HEK293 (cell line): ENCODE measurements at regions not wholly inside any gene's neighbourhood (a gene's known extent, or its start where the extent isn't known, plus 50 kb on each side); places are given as distances from the start of the nearest gene placed in this dataset.
A peak's percentile ranks its signal among the peaks of the same experiment; 100 is the strongest.

Experiments used
- CTCF ChIA-PET: fragments of 350-600 bp; formaldehyde crosslinking; extraction: SDS; loops from one replicate; lab custom pipeline; 2021; ENCODE audit warnings: antibody characterized with exemption; lab: Yijun Ruan, JAX
- POLR2A ChIA-PET: fragments of 300-600 bp; formaldehyde crosslinking; extraction: SDS; loops from one replicate; lab custom pipeline; 2020; ENCODE audit warnings: antibody characterized with exemption, inconsistent platforms; lab: Yijun Ruan, JAX
- H3K27ac ChIP-seq: fragments of 200-500 bp; sonication (Bioruptor generic); 2 replicates; pipeline ENCODE4 v1.5.1; 2014; ENCODE audit warnings: low read depth, low read length, control low read depth, inconsistent platforms; ENCODE audit errors: extremely low read depth
- H3K36me3 ChIP-seq, 2 experiments: fragments of 200-500 bp in 1 of 2; sonication (Bioruptor generic) in 1 of 2; 1 replicate in 1 of 2; 2 replicates in 1 of 2; pipeline ENCODE4 v1.5.1; 2014 to 2017; ENCODE audit warnings: inconsistent platforms in 2 of 2, low read length in 2 of 2; ENCODE audit not compliant: control insufficient read depth in 2 of 2, insufficient read depth in 1 of 2
- H3K4me1 ChIP-seq: fragments of 200-500 bp; sonication (Bioruptor generic); 2 replicates; pipeline ENCODE4 v1.5.1; 2014; ENCODE audit warnings: mild to moderate bottlenecking, low read length, inconsistent platforms; ENCODE audit not compliant: control insufficient read depth, insufficient read depth
- H3K4me3 ChIP-seq: 2 replicates; pipeline ENCODE4 v1.5.1; 2011; ENCODE audit warnings: low read depth, mild to moderate bottlenecking, control low read depth, low read length, moderate library complexity
- H3K9me3 ChIP-seq: fragments of 200-500 bp; sonication (Bioruptor generic); 2 replicates; pipeline ENCODE4 v1.5.1; 2014; ENCODE audit warnings: low read depth, low read length, inconsistent platforms; ENCODE audit not compliant: control insufficient read depth, insufficient read depth
- ZBTB10 ChIP-seq: fragments of 450-650 bp; formaldehyde crosslinking; IDR thresholded peaks from 2 replicates; pipeline ENCODE4 v1.5.1; 2016; ENCODE audit warnings: missing biosample characterization, missing genetic modification characterization
- ZBTB48 ChIP-seq: fragments of 450-650 bp; formaldehyde crosslinking; IDR thresholded peaks from 2 replicates; pipeline ENCODE4 v1.5.1; 2016; ENCODE audit warnings: missing biosample characterization, missing genetic modification characterization
- ZNF112 ChIP-seq: fragments of 450-650 bp; formaldehyde crosslinking; IDR thresholded peaks from 2 replicates; pipeline ENCODE4 v1.5.0; 2017; ENCODE audit warnings: missing biosample characterization, missing genetic modification characterization
- ZNF155 ChIP-seq: fragments of 450-650 bp; formaldehyde crosslinking; IDR thresholded peaks from 2 replicates; pipeline ENCODE4 v1.5.1; 2016; ENCODE audit warnings: missing biosample characterization, missing genetic modification characterization
- ZNF23 ChIP-seq: fragments of 450-650 bp; formaldehyde crosslinking; IDR thresholded peaks from 2 replicates; pipeline ENCODE4 v1.5.1; 2016; ENCODE audit warnings: missing biosample characterization, missing genetic modification characterization, borderline replicate concordance
- ZNF366 ChIP-seq: fragments of 450-650 bp; formaldehyde crosslinking; conservative IDR thresholded peaks from 2 replicates; pipeline ENCODE4 v1.5.1; 2016; ENCODE audit warnings: missing biosample characterization, missing genetic modification characterization
- ZNF426 ChIP-seq: fragments of 450-650 bp; formaldehyde crosslinking; IDR thresholded peaks from 2 replicates; pipeline ENCODE4 v1.5.1; 2017; ENCODE audit warnings: missing biosample characterization, missing genetic modification characterization, mild to moderate bottlenecking, inconsistent platforms, moderate library complexity
- ZNF433 ChIP-seq: fragments of 450-650 bp; formaldehyde crosslinking; IDR thresholded peaks from 2 replicates; pipeline ENCODE4 v1.5.1; 2016; ENCODE audit warnings: missing biosample characterization, missing genetic modification characterization, low read depth
- ZNF48 ChIP-seq: fragments of 450-650 bp; formaldehyde crosslinking; IDR thresholded peaks from 2 replicates; pipeline ENCODE4 v1.5.1; 2016; ENCODE audit warnings: missing biosample characterization, missing genetic modification characterization
- ZNF488 ChIP-seq: fragments of 450-650 bp; formaldehyde crosslinking; IDR thresholded peaks from 2 replicates; pipeline ENCODE4 v1.5.1; 2016; ENCODE audit warnings: missing biosample characterization, missing genetic modification characterization
- ZNF521 ChIP-seq: fragments of 450-650 bp; formaldehyde crosslinking; IDR thresholded peaks from 2 replicates; pipeline ENCODE4 v1.5.1; 2017; ENCODE audit warnings: missing biosample characterization, mild to moderate bottlenecking, missing genetic modification characterization
- ZNF544 ChIP-seq: fragments of 450-650 bp; formaldehyde crosslinking; IDR thresholded peaks from 2 replicates; pipeline ENCODE4 v1.5.0; 2017; ENCODE audit warnings: missing biosample characterization, missing genetic modification characterization
- ZNF558 ChIP-seq: fragments of 450-650 bp; formaldehyde crosslinking; IDR thresholded peaks from 2 replicates; pipeline ENCODE4 v1.5.1; 2016; ENCODE audit warnings: missing biosample characterization, missing genetic modification characterization
- ZNF571 ChIP-seq: fragments of 450-650 bp; formaldehyde crosslinking; IDR thresholded peaks from 2 replicates; pipeline ENCODE4 v1.5.0; 2017; ENCODE audit warnings: missing biosample characterization, missing genetic modification characterization
- ZNF610 ChIP-seq: fragments of 450-650 bp; formaldehyde crosslinking; IDR thresholded peaks from 2 replicates; pipeline ENCODE4 v1.5.1; 2016; ENCODE audit warnings: missing biosample characterization, missing genetic modification characterization, borderline replicate concordance
- ZNF658 ChIP-seq: fragments of 450-650 bp; formaldehyde crosslinking; IDR thresholded peaks from 2 replicates; pipeline ENCODE4; 2016; ENCODE audit warnings: missing biosample characterization, missing genetic modification characterization
- ZNF777 ChIP-seq: fragments of 450-650 bp; formaldehyde crosslinking; IDR thresholded peaks from 2 replicates; pipeline ENCODE4 v1.5.1; 2017; ENCODE audit warnings: missing biosample characterization, missing genetic modification characterization, borderline replicate concordance
- TF ChIP-seq, protein P1 (sequence below): fragments of 450-650 bp; formaldehyde crosslinking; IDR thresholded peaks from 2 replicates; pipeline ENCODE4 v1.5.1; 2017; ENCODE audit warnings: missing biosample characterization, missing genetic modification characterization

- Histone ChIP-seq H3K4me3 (no peak overlapping the region), H3K36me3 (no peaks in the 10 kb centered on the region), H3K4me1 (no peaks in the 10 kb centered on the region), H3K27ac (no peak overlapping the region), H3K9me3 (no peaks in the 10 kb centered on the region)
- ChIA-PET POLR2A (no interaction called here), CTCF (no interaction called here)
- TF ChIP-seq ZNF48 (tag by site-specific recombination) (no peak), ZNF366 (tag by site-specific recombination) (peak; percentile 33; the same call in 1 of the 2 replicates)
Measured at GRCh38 chr13:33616130-33616529, 201.8 kb upstream of the RFC3 start.

GRCh38 chr13:33617055-33617454 is 200.9 kb upstream of the RFC3 start:
- no peaks in the 10 kb centered on the region for H3K9me3 ChIP-seq
- CTCF ChIA-PET, result no interaction called here

GRCh38 chr13:33624253-33624652 is 193.7 kb upstream of the RFC3 start:
- no peak overlapping the region for H3K27ac ChIP-seq
- H3K4me3 ChIP-seq, result no peak overlapping the region
- no peaks in the 10 kb centered on the region for H3K9me3 ChIP-seq
- CTCF ChIA-PET, result no interaction called here
- no peaks in the 10 kb centered on the region for H3K36me3 ChIP-seq
- POLR2A ChIA-PET, result no interaction called here
- no peaks in the 10 kb centered on the region for H3K4me1 ChIP-seq
- TF ChIP-seq ZNF777 (tag by site-specific recombination), result no peak
- no peak for TF ChIP-seq ZBTB10
- no peak for TF ChIP-seq ZNF488
- TF ChIP-seq ZNF558, result no peak
- no peak for TF ChIP-seq ZNF23
- TF ChIP-seq ZNF426, result no peak
- no peak for TF ChIP-seq ZNF433 (tag by site-specific recombination)
- TF ChIP-seq, protein P1, sequence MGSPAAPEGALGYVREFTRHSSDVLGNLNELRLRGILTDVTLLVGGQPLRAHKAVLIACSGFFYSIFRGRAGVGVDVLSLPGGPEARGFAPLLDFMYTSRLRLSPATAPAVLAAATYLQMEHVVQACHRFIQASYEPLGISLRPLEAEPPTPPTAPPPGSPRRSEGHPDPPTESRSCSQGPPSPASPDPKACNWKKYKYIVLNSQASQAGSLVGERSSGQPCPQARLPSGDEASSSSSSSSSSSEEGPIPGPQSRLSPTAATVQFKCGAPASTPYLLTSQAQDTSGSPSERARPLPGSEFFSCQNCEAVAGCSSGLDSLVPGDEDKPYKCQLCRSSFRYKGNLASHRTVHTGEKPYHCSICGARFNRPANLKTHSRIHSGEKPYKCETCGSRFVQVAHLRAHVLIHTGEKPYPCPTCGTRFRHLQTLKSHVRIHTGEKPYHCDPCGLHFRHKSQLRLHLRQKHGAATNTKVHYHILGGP (tag by site-specific recombination), result no peak

More at GRCh38 chr13:33617055-33617454, 200.9 kb upstream of the RFC3 start:
- no peak overlapping the region for H3K27ac ChIP-seq
- TF ChIP-seq ZNF48 (tag by site-specific recombination), result no peak
- no peak for TF ChIP-seq ZBTB48
- no peak for TF ChIP-seq ZNF610 (tag by site-specific recombination)
- TF ChIP-seq ZNF544 (tag by site-specific recombination), result no peak
- no peak for TF ChIP-seq ZNF571 (tag by site-specific recombination)
- TF ChIP-seq ZNF23, result no peak
- no peak for TF ChIP-seq ZNF112
- TF ChIP-seq ZNF155, result no peak
- no peak for TF ChIP-seq ZNF521 (tag by site-specific recombination)
- no peak for TF ChIP-seq ZNF658 (tag by site-specific recombination)
- H3K4me1 ChIP-seq, result no peaks in the 10 kb centered on the region
- H3K36me3 ChIP-seq, result no peaks in the 10 kb centered on the region
- no peak overlapping the region for H3K4me3 ChIP-seq
- POLR2A ChIA-PET, result no interaction called here
